ENCODE measurements at regions not wholly inside any gene's neighbourhood (a gene's known extent, or its start where the extent isn't known, plus 50 kb on each side); places are given as distances from the start of the nearest gene placed in this dataset.
"Not testable (repeated sequence)": the region's sequence is repeated elsewhere in the genome, so short reads cannot be mapped to it uniquely, and the experiment has no call there.

GRCh38 chr18:14382666-14383065, 160.7 kb downstream of the POTEC start:
- intact Hi-C loops (cut with micrococcal nuclease); CTCF ChIA-PET; BruUV-seq (replicated peaks); H3K9me3 Mint-ChIP-seq (ENCODE audit: unreplicated experiment); H3K27me3 Mint-ChIP-seq (ENCODE audit: insufficient read depth, unreplicated experiment); H3K36me3 Mint-ChIP-seq (ENCODE audit: insufficient read depth, unreplicated experiment); H3K27ac Mint-ChIP-seq (ENCODE audit: low read depth, unreplicated experiment); H3K4me1 Mint-ChIP-seq (ENCODE audit: insufficient read depth, unreplicated experiment); DNase-seq (ENCODE audit: unreplicated experiment); H3K4me3 Mint-ChIP-seq (ENCODE audit: unreplicated experiment); POLR2A ChIA-PET: not testable (repeated sequence)

- H3K9me3 Mint-ChIP-seq (ENCODE audit: unreplicated experiment); intact Hi-C loops (cut with micrococcal nuclease); BruUV-seq (replicated peaks); DNase-seq (ENCODE audit: unreplicated experiment); H3K36me3 Mint-ChIP-seq (ENCODE audit: insufficient read depth, unreplicated experiment); CTCF ChIA-PET; H3K27ac Mint-ChIP-seq (ENCODE audit: low read depth, unreplicated experiment); POLR2A ChIA-PET; H3K4me3 Mint-ChIP-seq (ENCODE audit: unreplicated experiment); H3K4me1 Mint-ChIP-seq (ENCODE audit: insufficient read depth, unreplicated experiment); H3K27me3 Mint-ChIP-seq (ENCODE audit: insufficient read depth, unreplicated experiment): not testable (repeated sequence)
Observed at GRCh38 chr18:14379489-14379888, 163.9 kb downstream of the POTEC start.

GRCh38 chr18:14378376-14378775, 165.0 kb downstream of the POTEC start:
- intact Hi-C loops (cut with micrococcal nuclease); H3K9me3 Mint-ChIP-seq (ENCODE audit: unreplicated experiment); CTCF ChIA-PET: not testable (repeated sequence)

GRCh38 chr18:14361346-14361745, 182.1 kb downstream of the POTEC start:
- H3K27ac Mint-ChIP-seq (ENCODE audit: low read depth, unreplicated experiment); H3K4me1 Mint-ChIP-seq (ENCODE audit: insufficient read depth, unreplicated experiment); CTCF ChIA-PET; intact Hi-C loops (cut with micrococcal nuclease); H3K4me3 Mint-ChIP-seq (ENCODE audit: unreplicated experiment); DNase-seq (ENCODE audit: unreplicated experiment); H3K36me3 Mint-ChIP-seq (ENCODE audit: insufficient read depth, unreplicated experiment); H3K27me3 Mint-ChIP-seq (ENCODE audit: insufficient read depth, unreplicated experiment); POLR2A ChIA-PET; BruUV-seq (replicated peaks); H3K9me3 Mint-ChIP-seq (ENCODE audit: unreplicated experiment): not testable (repeated sequence)

More at GRCh38 chr18:14378376-14378775, 165.0 kb downstream of the POTEC start:
- H3K4me1 Mint-ChIP-seq (ENCODE audit: insufficient read depth, unreplicated experiment); DNase-seq (ENCODE audit: unreplicated experiment); H3K36me3 Mint-ChIP-seq (ENCODE audit: insufficient read depth, unreplicated experiment); H3K27ac Mint-ChIP-seq (ENCODE audit: low read depth, unreplicated experiment); BruUV-seq (replicated peaks); POLR2A ChIA-PET; H3K4me3 Mint-ChIP-seq (ENCODE audit: unreplicated experiment); H3K27me3 Mint-ChIP-seq (ENCODE audit: insufficient read depth, unreplicated experiment): not testable (repeated sequence)

GRCh38 chr18:14357553-14358297, 185.7 kb downstream of the POTEC start:
- BruUV-seq (replicated peaks); H3K9me3 Mint-ChIP-seq (ENCODE audit: unreplicated experiment); CTCF ChIA-PET; POLR2A ChIA-PET; H3K27me3 Mint-ChIP-seq (ENCODE audit: insufficient read depth, unreplicated experiment); H3K4me1 Mint-ChIP-seq (ENCODE audit: insufficient read depth, unreplicated experiment); H3K27ac Mint-ChIP-seq (ENCODE audit: low read depth, unreplicated experiment); H3K36me3 Mint-ChIP-seq (ENCODE audit: insufficient read depth, unreplicated experiment); intact Hi-C loops (cut with micrococcal nuclease); DNase-seq (ENCODE audit: unreplicated experiment); H3K4me3 Mint-ChIP-seq (ENCODE audit: unreplicated experiment): not testable (repeated sequence)

- CTCF ChIA-PET; H3K9me3 Mint-ChIP-seq (ENCODE audit: unreplicated experiment); DNase-seq (ENCODE audit: unreplicated experiment); POLR2A ChIA-PET; BruUV-seq (replicated peaks); H3K4me3 Mint-ChIP-seq (ENCODE audit: unreplicated experiment); H3K27me3 Mint-ChIP-seq (ENCODE audit: insufficient read depth, unreplicated experiment); H3K4me1 Mint-ChIP-seq (ENCODE audit: insufficient read depth, unreplicated experiment); H3K36me3 Mint-ChIP-seq (ENCODE audit: insufficient read depth, unreplicated experiment); H3K27ac Mint-ChIP-seq (ENCODE audit: low read depth, unreplicated experiment); intact Hi-C loops (cut with micrococcal nuclease): not testable (repeated sequence)
Observed at GRCh38 chr18:14342170-14342569, 201.2 kb downstream of the POTEC start.

- intact Hi-C loops (cut with micrococcal nuclease); H3K27me3 Mint-ChIP-seq (ENCODE audit: insufficient read depth, unreplicated experiment); H3K36me3 Mint-ChIP-seq (ENCODE audit: insufficient read depth, unreplicated experiment); CTCF ChIA-PET; BruUV-seq (replicated peaks); H3K4me3 Mint-ChIP-seq (ENCODE audit: unreplicated experiment); H3K27ac Mint-ChIP-seq (ENCODE audit: low read depth, unreplicated experiment); POLR2A ChIA-PET; H3K4me1 Mint-ChIP-seq (ENCODE audit: insufficient read depth, unreplicated experiment); DNase-seq (ENCODE audit: unreplicated experiment): not testable (repeated sequence)
- H3K9me3 Mint-ChIP-seq (ENCODE audit: unreplicated experiment): peaks cover 11% of the 10 kb centered on the region
Observed at GRCh38 chr18:14336017-14336416, 203.8 kb upstream of the ZNF519 start.

- intact Hi-C loops (cut with micrococcal nuclease); DNase-seq (ENCODE audit: unreplicated experiment); POLR2A ChIA-PET; H3K4me1 Mint-ChIP-seq (ENCODE audit: insufficient read depth, unreplicated experiment); H3K4me3 Mint-ChIP-seq (ENCODE audit: unreplicated experiment); BruUV-seq (replicated peaks); H3K27ac Mint-ChIP-seq (ENCODE audit: low read depth, unreplicated experiment); H3K36me3 Mint-ChIP-seq (ENCODE audit: insufficient read depth, unreplicated experiment); CTCF ChIA-PET; H3K27me3 Mint-ChIP-seq (ENCODE audit: insufficient read depth, unreplicated experiment): not testable (repeated sequence)
- peaks cover 18% of the 10 kb centered on the region for H3K9me3 Mint-ChIP-seq (ENCODE audit: unreplicated experiment)
Observed at GRCh38 chr18:14321217-14321616, 189.0 kb upstream of the ZNF519 start.

- H3K27ac Mint-ChIP-seq (ENCODE audit: low read depth, unreplicated experiment); DNase-seq (ENCODE audit: unreplicated experiment); H3K9me3 Mint-ChIP-seq (ENCODE audit: unreplicated experiment); CTCF ChIA-PET; H3K4me3 Mint-ChIP-seq (ENCODE audit: unreplicated experiment); H3K27me3 Mint-ChIP-seq (ENCODE audit: insufficient read depth, unreplicated experiment); H3K4me1 Mint-ChIP-seq (ENCODE audit: insufficient read depth, unreplicated experiment); H3K36me3 Mint-ChIP-seq (ENCODE audit: insufficient read depth, unreplicated experiment); intact Hi-C loops (cut with micrococcal nuclease); BruUV-seq (replicated peaks); POLR2A ChIA-PET: not testable (repeated sequence)
Observed at GRCh38 chr18:14301255-14301654, 169.0 kb upstream of the ZNF519 start.

- H3K36me3 Mint-ChIP-seq (ENCODE audit: insufficient read depth, unreplicated experiment); POLR2A ChIA-PET; H3K9me3 Mint-ChIP-seq (ENCODE audit: unreplicated experiment); intact Hi-C loops (cut with micrococcal nuclease); BruUV-seq (replicated peaks); H3K27ac Mint-ChIP-seq (ENCODE audit: low read depth, unreplicated experiment); DNase-seq (ENCODE audit: unreplicated experiment); H3K27me3 Mint-ChIP-seq (ENCODE audit: insufficient read depth, unreplicated experiment); CTCF ChIA-PET; H3K4me3 Mint-ChIP-seq (ENCODE audit: unreplicated experiment); H3K4me1 Mint-ChIP-seq (ENCODE audit: insufficient read depth, unreplicated experiment): not testable (repeated sequence)
Observed at GRCh38 chr18:14295081-14295480, 162.8 kb upstream of the ZNF519 start.

Data from MCF 10A (cell line).